NCI-H2171 (cell line): ENCODE measurements at regions not wholly inside any gene's neighbourhood (a gene's known extent, or its start where the extent isn't known, plus 50 kb on each side); places are given as distances from the start of the nearest gene placed in this dataset.

Experiments
- DNase-seq: peaks from one replicate; lab custom pipeline; 2025; lab: John Stamatoyannopoulos, UW

- DNase-seq, result no peak
Observed at GRCh38 chrX:10047631-10048030, 80.5 kb downstream of the CLDN34 start.

- no peak for DNase-seq
Observed at GRCh38 chrX:10048076-10048475, 80.9 kb downstream of the CLDN34 start.

- DNase-seq, result no peak
Observed at GRCh38 chrX:10048707-10049106, 81.5 kb downstream of the CLDN34 start.

GRCh38 chrX:10049236-10049635, 82.1 kb downstream of the CLDN34 start:
- DNase-seq, result no peak

GRCh38 chrX:10050481-10050880, 83.3 kb downstream of the CLDN34 start:
- no peak for DNase-seq

- DNase-seq, result no peak
Observed at GRCh38 chrX:10051866-10052480, 84.8 kb downstream of the CLDN34 start.

GRCh38 chrX:10052906-10053625, 85.9 kb downstream of the CLDN34 start:
- DNase-seq, result no peak

- DNase-seq, result no peak
Observed at GRCh38 chrX:10054396-10054795, 87.2 kb downstream of the CLDN34 start.

- no peak for DNase-seq
Observed at GRCh38 chrX:10055430-10055829, 88.3 kb downstream of the CLDN34 start.

GRCh38 chrX:10062352-10062751, 94.4 kb upstream of the CLCN4 start:
- DNase-seq, result no peak

- no peak for DNase-seq
Observed at GRCh38 chrX:10062980-10063379, 93.8 kb upstream of the CLCN4 start.

- DNase-seq, result no peak
Observed at GRCh38 chrX:10064736-10065135, 92.0 kb upstream of the CLCN4 start.

GRCh38 chrX:10070714-10071436, 85.9 kb upstream of the CLCN4 start:
- no peak for DNase-seq

GRCh38 chrX:10071451-10072144, 85.2 kb upstream of the CLCN4 start:
- DNase-seq, result peak; percentile 69

- no peak for DNase-seq
Observed at GRCh38 chrX:10072786-10073568, 83.8 kb upstream of the CLCN4 start.

- no peak for DNase-seq
Observed at GRCh38 chrX:10073671-10074070, 83.1 kb upstream of the CLCN4 start.

- no peak for DNase-seq
Observed at GRCh38 chrX:10074241-10074941, 82.4 kb upstream of the CLCN4 start.

- DNase-seq, result no peak
Observed at GRCh38 chrX:10076765-10077164, 80.0 kb upstream of the CLCN4 start.

GRCh38 chrX:10077425-10078188, 79.2 kb upstream of the CLCN4 start:
- no peak for DNase-seq

- no peak for DNase-seq
Observed at GRCh38 chrX:10078266-10078665, 78.5 kb upstream of the CLCN4 start.
